ENCODE measurements at regions not wholly inside any gene's neighbourhood (a gene's known extent, or its start where the extent isn't known, plus 50 kb on each side); places are given as distances from the start of the nearest gene placed in this dataset.

GRCh38 chr3:18791752-18792151, 356.6 kb upstream of the KCNH8 start:
- TF ChIP-seq CTCF (IDR thresholded peaks at IDR 0.05): no peak
- no peak for TF ChIP-seq POLR2A (IDR thresholded peaks at IDR 0.05)
